ENCODE measurements at regions not wholly inside any gene's neighbourhood (a gene's known extent, or its start where the extent isn't known, plus 50 kb on each side); places are given as distances from the start of the nearest gene placed in this dataset.

- TF ChIP-seq NR2C2 (CRISPR knock-in tag; IDR thresholded peaks at IDR 0.05; ENCODE audit: borderline replicate concordance), result no peak
Measured at GRCh38 chr11:42975180-42975529, 336.6 kb upstream of the API5 start (continued).

GRCh38 chr11:42976636-42977217, 335.1 kb upstream of the API5 start:
- Histone ChIP-seq H3K9me3 (ENCODE audit: low read length) (no peaks in the 10 kb centered on the region), H3K27ac (ENCODE audit: extremely low read length, insufficient read depth, low read length) (no peak overlapping the region), H3K27me3 (ENCODE audit: control insufficient read depth in 1 of 2, insufficient read depth in 2 of 2, low read length in 2 of 2) (no peaks in the 10 kb centered on the region), H3K4me1 (ENCODE audit: insufficient read depth, low read length) (no peaks in the 10 kb centered on the region), H3K79me2 (ENCODE audit: insufficient read depth, low read length) (no peaks in the 10 kb centered on the region), H2AFZ (ENCODE audit: low read length) (no peak overlapping the region), H4K20me1 (ENCODE audit: insufficient read depth, low read length) (no peaks in the 10 kb centered on the region), H3K36me3 (replicated peaks in 1 of 2; ENCODE audit: control insufficient read depth in 1 of 2, insufficient read depth in 2 of 2, low read length in 2 of 2) (no peaks in the 10 kb centered on the region), H3K4me2 (ENCODE audit: low read depth, low read length) (no peak overlapping the region), H3K9ac (ENCODE audit: insufficient read depth, low read depth, low read length) (no peak overlapping the region), H3K4me3 (replicated peaks in 1 of 3; ENCODE audit: insufficient read depth in 1 of 3, low read depth in 2 of 3, low read length in 3 of 3) (no peak overlapping the region)
- BruUV-seq (replicated peaks), result no TSS peak
- no peak for TF ChIP-seq ZNF709 (CRISPR knock-in tag; IDR thresholded peaks at IDR 0.05)
- no peak for TF ChIP-seq GLMP (CRISPR knock-in tag; IDR thresholded peaks at IDR 0.05; ENCODE audit: borderline replicate concordance)
- no peak for TF ChIP-seq ZNF607 (CRISPR knock-in tag; IDR thresholded peaks at IDR 0.05; ENCODE audit: borderline replicate concordance)
- no peak for TF ChIP-seq FOXP1 (IDR thresholded peaks at IDR 0.05)
- no peak for TF ChIP-seq FOXP1 (CRISPR knock-in tag; IDR thresholded peaks at IDR 0.05)
- no peak for TF ChIP-seq POLR2G (IDR thresholded peaks at IDR 0.05; ENCODE audit: low read depth, low read length)
- no peak for TF ChIP-seq ZNF879 (CRISPR knock-in tag; IDR thresholded peaks at IDR 0.05)
- TF ChIP-seq DBP (CRISPR knock-in tag; IDR thresholded peaks at IDR 0.05; ENCODE audit: not compliant biosample characterization), result no peak
- TF ChIP-seq, protein P1, sequence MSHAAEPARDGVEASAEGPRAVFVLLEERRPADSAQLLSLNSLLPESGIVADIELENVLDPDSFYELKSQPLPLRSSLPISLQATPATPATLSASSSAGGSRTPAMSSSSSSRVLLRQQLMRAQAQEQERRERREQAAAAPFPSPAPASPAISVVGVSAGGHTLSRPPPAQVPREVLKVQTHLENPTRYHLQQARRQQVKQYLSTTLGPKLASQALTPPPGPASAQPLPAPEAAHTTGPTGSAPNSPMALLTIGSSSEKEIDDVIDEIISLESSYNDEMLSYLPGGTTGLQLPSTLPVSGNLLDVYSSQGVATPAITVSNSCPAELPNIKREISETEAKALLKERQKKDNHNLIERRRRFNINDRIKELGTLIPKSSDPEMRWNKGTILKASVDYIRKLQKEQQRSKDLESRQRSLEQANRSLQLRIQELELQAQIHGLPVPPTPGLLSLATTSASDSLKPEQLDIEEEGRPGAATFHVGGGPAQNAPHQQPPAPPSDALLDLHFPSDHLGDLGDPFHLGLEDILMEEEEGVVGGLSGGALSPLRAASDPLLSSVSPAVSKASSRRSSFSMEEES (CRISPR knock-in tag; IDR thresholded peaks at IDR 0.05), result no peak
- TF ChIP-seq ZFYVE20 (CRISPR knock-in tag; IDR thresholded peaks at IDR 0.05; ENCODE audit: borderline replicate concordance, low read depth), result no peak
- TF ChIP-seq ZHX2 (IDR thresholded peaks at IDR 0.05; ENCODE audit: low read depth), result no peak
- no peak for TF ChIP-seq ZHX2 (CRISPR knock-in tag; IDR thresholded peaks at IDR 0.05; ENCODE audit: borderline replicate concordance)
- TF ChIP-seq SETDB1 (CRISPR knock-in tag; IDR thresholded peaks at IDR 0.05; ENCODE audit: borderline replicate concordance), result no peak
- no peak for TF ChIP-seq MTA3 (CRISPR knock-in tag; IDR thresholded peaks at IDR 0.05)
- DNase-seq (ENCODE audit: low spot score) (no peak), FAIRE-seq (no peak), ATAC-seq (no peak)
- intact Hi-C loops (cut with micrococcal nuclease; ENCODE audit: unreplicated experiment), result no loop called here
- in situ Hi-C loops (cut with HindIII; ENCODE audit: extremely low pct_ligation_motif_present, low pct_unique_long_range_greater_than_20kb), result no loop called here
- ChIA-PET POLR2A (no interaction called here), CTCF (ENCODE audit: low intra/inter-chr PET ratio, low total read pairs) (no interaction called here)
- 0% methylated on average over 1 of the region's 1 CpG for WGBS (ENCODE audit: low lambda C conversion rate)
